ENCODE measurements at regions not wholly inside any gene's neighbourhood (a gene's known extent, or its start where the extent isn't known, plus 50 kb on each side); places are given as distances from the start of the nearest gene placed in this dataset.
"Not testable (repeated sequence)": the region's sequence is repeated elsewhere in the genome, so short reads cannot be mapped to it uniquely, and the experiment has no call there.

DNA sequence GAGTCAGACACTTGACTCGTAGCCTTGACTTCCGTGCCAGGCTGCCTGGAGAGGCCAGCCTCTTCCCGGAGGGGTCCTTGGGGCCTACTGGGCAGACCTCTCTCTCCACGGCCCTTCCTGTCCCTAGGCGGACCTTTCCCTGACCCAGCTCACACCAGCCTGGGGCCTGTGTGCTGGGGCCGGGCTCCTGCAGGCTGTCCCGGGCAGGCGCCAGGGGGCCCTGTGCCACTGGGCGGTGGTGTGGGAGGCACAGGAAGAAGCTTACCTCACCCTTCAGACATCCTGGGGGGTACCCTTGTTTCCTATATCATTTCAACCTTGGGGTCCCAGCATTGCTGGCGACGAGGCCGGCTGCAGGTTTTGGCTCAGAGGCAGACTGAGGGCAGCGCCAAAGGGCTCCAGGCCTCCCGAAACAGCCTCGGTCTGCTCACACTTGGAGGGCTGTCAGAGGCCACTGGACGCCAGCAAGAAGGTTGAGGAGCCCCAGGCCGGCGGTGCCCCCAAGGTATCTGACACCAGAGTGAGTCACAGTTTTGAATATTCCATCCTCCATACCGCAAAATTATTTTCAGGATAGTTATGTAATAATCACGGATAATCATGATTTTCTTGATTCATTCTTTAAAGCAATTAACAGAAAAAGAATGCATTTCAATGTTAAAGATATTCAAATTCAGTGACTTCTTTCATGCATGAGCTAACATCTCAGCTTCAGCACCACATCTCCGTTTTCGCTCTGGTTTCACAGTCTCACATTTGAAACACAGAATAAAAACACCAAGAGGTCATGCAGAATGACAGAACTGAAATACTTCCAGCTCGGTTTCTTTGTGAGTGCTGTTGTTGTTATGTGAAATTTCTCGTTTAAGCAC, 3967.6 kb upstream of the TPTE start:
- DNase-seq (ENCODE audit: low read depth in 2 of 3, low spot score in 2 of 3) = not testable (repeated sequence)

- not testable (repeated sequence) for DNase-seq (ENCODE audit: low read depth in 2 of 3, low spot score in 2 of 3)
These were observed 3967.0 kb upstream of the TPTE start for GRCh38 chr21:6554377-6554864.

DNA sequence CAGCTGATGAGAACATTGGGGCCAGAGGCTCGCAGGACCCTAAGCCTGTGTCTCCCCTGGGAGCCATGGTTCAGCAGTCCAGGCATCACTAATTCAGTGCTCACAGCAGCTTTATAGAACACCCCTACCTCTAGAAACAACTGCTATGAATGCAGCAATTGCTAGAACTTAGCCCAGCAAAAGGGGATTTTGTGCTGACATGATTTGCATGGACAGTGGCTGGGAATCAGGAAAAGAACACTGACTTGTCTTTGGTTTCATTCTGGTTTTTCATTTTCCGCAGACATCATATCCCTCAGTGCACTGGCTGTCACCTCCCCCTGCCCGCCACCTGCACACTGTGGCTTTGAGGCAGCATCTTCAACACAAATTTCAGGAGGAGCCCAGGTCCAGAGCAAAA, 3964.9 kb upstream of the TPTE start:
- not testable (repeated sequence) for DNase-seq (ENCODE audit: low read depth in 2 of 3, low spot score in 2 of 3)

DNA sequence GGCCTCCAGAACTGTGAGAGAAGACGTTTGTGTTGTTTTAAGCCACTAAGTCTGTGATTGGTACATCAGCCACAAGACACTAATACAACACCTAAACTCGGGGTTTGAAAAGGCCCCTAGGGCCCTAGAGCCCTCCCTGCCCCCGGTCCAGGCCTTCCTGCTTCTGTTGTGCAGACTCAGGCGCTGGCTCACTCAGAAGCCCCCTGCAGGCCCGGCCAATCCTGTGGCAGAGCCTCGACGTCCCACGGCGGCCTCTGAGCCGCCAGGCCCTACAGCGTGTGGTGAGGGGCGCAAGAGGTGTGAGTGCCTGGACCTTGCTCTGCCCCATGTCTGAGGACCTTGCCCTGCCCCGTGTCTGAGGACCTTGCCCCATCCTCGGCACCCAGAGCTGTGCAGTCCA, 3964.0 kb upstream of the TPTE start:
- not testable (repeated sequence) for DNase-seq (ENCODE audit: low read depth in 2 of 3, low spot score in 2 of 3)

GRCh38 chr21:6561168-6561567, 3960.2 kb upstream of the TPTE start:
- DNase-seq (ENCODE audit: low read depth in 2 of 3, low spot score in 2 of 3) = not testable (repeated sequence)

GRCh38 chr21:6561578-6561977, 3959.8 kb upstream of the TPTE start:
- DNase-seq (ENCODE audit: low read depth in 2 of 3, low spot score in 2 of 3) = not testable (repeated sequence)

- not testable (repeated sequence) for DNase-seq (ENCODE audit: low read depth in 2 of 3, low spot score in 2 of 3)
These were observed 3956.7 kb upstream of the TPTE start for GRCh38 chr21:6564543-6565166.

GRCh38 chr21:6565190-6566094, 3955.9 kb upstream of the TPTE start:
- peak in 2 of 3 donors; percentile 36 to 50 for DNase-seq (ENCODE audit: low read depth in 2 of 3, low spot score in 2 of 3)

- DNase-seq (ENCODE audit: low read depth in 2 of 3, low spot score in 2 of 3) = not testable (repeated sequence)
These were observed 3953.8 kb upstream of the TPTE start for GRCh38 chr21:6567542-6567941.

DNA sequence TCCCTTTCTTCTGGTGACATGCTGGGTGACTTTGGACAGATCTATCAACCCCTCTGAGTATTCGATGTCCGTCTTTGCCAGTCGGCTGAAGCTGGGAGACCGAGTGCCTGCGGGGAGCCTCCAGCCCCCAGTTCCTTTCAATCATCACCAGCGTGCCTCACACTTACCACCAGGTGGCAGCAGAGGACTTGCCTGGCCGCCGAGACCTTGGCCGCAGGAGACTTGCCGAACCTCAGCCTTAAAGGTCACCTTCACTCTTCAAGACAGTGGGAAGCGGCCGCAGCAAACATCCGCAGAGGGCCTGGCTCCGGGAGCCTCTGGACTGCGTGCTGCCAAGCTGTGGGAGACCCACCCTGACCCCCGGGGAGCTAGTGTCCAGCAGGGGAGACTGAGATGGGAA, 3952.2 kb upstream of the TPTE start:
- not testable (repeated sequence) for DNase-seq (ENCODE audit: low read depth in 2 of 3, low spot score in 2 of 3)

GRCh38 chr21:6569587-6570392, 3951.6 kb upstream of the TPTE start:
- not testable (repeated sequence) for DNase-seq (ENCODE audit: low read depth in 2 of 3, low spot score in 2 of 3)

DNA sequence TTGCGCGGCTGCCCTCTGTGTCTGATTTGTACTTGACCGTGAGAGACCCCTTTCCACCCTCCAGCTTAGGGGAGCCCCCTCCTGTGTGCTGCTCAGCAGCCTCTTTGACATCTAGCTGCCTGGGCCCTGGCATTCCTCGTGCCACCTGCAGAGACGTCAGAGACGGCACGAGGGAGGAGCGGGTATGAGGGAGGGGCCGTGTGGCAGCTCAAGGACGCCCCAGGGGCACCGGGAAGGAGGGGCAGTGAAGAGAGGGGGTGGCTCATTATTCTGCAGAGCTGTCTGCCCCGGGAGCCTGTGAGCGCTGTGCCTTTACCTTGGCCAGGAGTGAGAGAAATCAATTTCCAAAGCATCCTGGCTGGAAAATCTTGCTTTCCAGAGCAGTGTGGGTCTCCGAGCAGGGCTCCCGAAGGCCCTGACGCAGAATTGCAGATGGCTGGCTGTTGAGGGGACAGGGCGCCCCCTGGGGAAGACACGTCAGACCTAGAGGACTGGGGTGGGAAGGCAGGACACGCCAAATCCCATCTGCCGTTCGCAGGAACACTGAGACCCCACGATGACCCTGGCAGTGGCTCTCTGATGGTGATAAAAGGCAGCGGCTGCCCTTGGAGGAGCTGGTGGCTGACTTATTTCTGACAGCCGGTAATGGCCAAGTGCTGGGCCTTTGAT, 3950.5 kb upstream of the TPTE start:
- DNase-seq (ENCODE audit: low read depth in 2 of 3, low spot score in 2 of 3) = not testable (repeated sequence)

DNA sequence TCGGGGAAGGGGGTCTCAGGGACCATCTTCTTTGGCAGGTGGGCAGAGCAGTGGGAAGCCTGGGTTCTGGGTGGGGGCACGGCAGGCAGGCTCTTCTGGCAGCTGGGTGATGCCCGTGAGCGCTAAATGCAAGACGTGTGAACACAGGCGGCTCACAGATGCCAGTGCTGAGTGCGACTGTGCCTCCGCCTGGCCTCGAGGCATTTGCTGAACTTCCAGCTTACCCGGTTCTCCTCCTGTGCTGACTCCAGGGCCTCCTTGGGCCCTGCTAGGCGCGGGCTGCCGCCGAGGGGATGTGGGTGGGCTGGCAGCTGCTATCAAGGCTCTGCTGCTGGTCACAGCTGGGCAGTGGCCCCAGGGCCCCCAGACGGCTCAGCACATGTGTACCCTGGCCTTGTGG, 3947.8 kb upstream of the TPTE start:
- not testable (repeated sequence) for DNase-seq (ENCODE audit: low read depth in 2 of 3, low spot score in 2 of 3)

DNA sequence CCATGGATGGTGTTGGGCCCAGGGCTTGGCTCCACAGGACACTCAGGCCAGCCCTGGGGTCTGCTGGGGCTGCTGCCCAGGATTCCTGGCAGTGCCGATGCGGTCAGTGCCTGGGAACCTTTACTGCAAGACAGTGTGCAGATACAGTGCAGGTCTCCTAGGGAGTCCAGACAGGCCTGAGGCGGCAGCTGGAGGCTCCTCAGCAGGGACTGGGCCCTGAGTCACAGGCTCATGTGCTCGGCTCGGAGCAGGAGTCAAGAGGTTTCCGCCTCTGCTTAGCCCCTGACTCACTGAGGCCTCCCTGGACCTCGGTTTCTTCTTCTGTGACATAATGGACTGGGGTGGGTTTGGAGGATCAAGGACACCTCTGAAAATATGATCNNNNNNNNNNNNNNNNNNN, 3941.6 kb upstream of the TPTE start:
- not testable (repeated sequence) for DNase-seq (ENCODE audit: low read depth in 2 of 3, low spot score in 2 of 3)
